K562 (cell line): ENCODE measurements at regions not wholly inside any gene's neighbourhood (a gene's known extent, or its start where the extent isn't known, plus 50 kb on each side); places are given as distances from the start of the nearest gene placed in this dataset.

Experiments
- CUX1 ChIP-seq: fragments of 200-800 bp; sonication (Bioruptor generic); IDR thresholded peaks from 2 replicates; pipeline ENCODE4 v1.6.1; 2016; ENCODE audit warnings: missing genetic modification characterization, missing compliant biosample characterization
- MAFF ChIP-seq: IDR thresholded peaks from 2 replicates; pipeline ENCODE4 v1.6.1; 2012; ENCODE audit warnings: low read length, improper control_type of control experiment
- MECOM ChIP-seq: fragments of 250-450 bp; sonication (Bioruptor Pico); IDR thresholded peaks from 2 replicates; pipeline ENCODE4 v1.8.0; 2022; ENCODE audit warnings: inconsistent platforms
- OTX1 ChIP-seq: fragments of 450-650 bp; formaldehyde crosslinking; IDR thresholded peaks from 2 replicates; pipeline ENCODE4 v1.4.0; 2022; ENCODE audit warnings: mild to moderate bottlenecking
- POU5F1 ChIP-seq: fragments of 150-350 bp; IDR thresholded peaks from 2 replicates; pipeline ENCODE4 v1.6.1; 2014; ENCODE audit warnings: borderline replicate concordance, low read length, low read depth, mild to moderate bottlenecking; ENCODE audit not compliant: partially characterized antibody
- SP2 ChIP-seq: IDR thresholded peaks from 2 replicates; pipeline ENCODE4 v1.6.1; 2011; ENCODE audit warnings: mild to moderate bottlenecking, low read depth, low read length, moderate library complexity; ENCODE audit not compliant: poor library complexity, severe bottlenecking; ENCODE audit errors: extremely low read depth
- SUPT5H ChIP-seq: fragments of 450-650 bp; IDR thresholded peaks from 2 replicates; pipeline ENCODE4 v1.6.1; 2016
- ZBTB2 ChIP-seq: fragments of 450-650 bp; IDR thresholded peaks from 2 replicates; pipeline ENCODE4 v1.6.1; 2016; ENCODE audit warnings: antibody characterized with exemption
- ZNF561 ChIP-seq: fragments of 450-650 bp; formaldehyde crosslinking; conservative IDR thresholded peaks from 2 replicates; pipeline ENCODE4 v1.4.0; 2020; ENCODE audit warnings: mild to moderate bottlenecking, moderate library complexity
- ZNF644 ChIP-seq: fragments of 200-800 bp; sonication (Bioruptor generic); IDR thresholded peaks from 2 replicates; pipeline ENCODE4 v1.6.1; 2016; ENCODE audit warnings: low read depth, missing genetic modification characterization, missing compliant biosample characterization
- TF ChIP-seq, protein P1 (sequence below): sonication (generic); formaldehyde crosslinking; IDR thresholded peaks from 2 replicates; pipeline ENCODE4 v1.8.0; 2022; ENCODE audit warnings: mild to moderate bottlenecking, missing genetic modification reagents
- TF ChIP-seq, protein P2 (sequence below): sonication (generic); formaldehyde crosslinking; IDR thresholded peaks from 2 replicates; pipeline ENCODE4 v1.8.1; 2023; ENCODE audit warnings: mild to moderate bottlenecking, missing genetic modification reagents

GRCh38 chr1:109823543-109824348 lies 60.0 kb upstream of the EPS8L3 start (continued):
- TF ChIP-seq CUX1 (CRISPR knock-in tag) (no peak), MAFF (peak; percentile 90), ZNF644 (no peak; the same call in 1 of the 2 replicates), OTX1 (CRISPR knock-in tag) (0 out of 2 replicates have a peak, but pooled peaks have one; percentile 61), ZBTB2 (peak; percentile 80; the same call in 1 of the 2 replicates), SP2 (no peak), ZNF561 (no peak), POU5F1 (no peak), MECOM (CRISPR knock-in tag) (peak; percentile 79), SUPT5H (peak; percentile 58; the same call in 1 of the 2 replicates)
- TF ChIP-seq, protein P1, sequence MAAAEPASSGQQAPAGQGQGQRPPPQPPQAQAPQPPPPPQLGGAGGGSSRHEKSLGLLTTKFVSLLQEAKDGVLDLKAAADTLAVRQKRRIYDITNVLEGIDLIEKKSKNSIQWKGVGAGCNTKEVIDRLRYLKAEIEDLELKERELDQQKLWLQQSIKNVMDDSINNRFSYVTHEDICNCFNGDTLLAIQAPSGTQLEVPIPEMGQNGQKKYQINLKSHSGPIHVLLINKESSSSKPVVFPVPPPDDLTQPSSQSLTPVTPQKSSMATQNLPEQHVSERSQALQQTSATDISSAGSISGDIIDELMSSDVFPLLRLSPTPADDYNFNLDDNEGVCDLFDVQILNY (CRISPR knock-in tag): no peak
- TF ChIP-seq, protein P2, sequence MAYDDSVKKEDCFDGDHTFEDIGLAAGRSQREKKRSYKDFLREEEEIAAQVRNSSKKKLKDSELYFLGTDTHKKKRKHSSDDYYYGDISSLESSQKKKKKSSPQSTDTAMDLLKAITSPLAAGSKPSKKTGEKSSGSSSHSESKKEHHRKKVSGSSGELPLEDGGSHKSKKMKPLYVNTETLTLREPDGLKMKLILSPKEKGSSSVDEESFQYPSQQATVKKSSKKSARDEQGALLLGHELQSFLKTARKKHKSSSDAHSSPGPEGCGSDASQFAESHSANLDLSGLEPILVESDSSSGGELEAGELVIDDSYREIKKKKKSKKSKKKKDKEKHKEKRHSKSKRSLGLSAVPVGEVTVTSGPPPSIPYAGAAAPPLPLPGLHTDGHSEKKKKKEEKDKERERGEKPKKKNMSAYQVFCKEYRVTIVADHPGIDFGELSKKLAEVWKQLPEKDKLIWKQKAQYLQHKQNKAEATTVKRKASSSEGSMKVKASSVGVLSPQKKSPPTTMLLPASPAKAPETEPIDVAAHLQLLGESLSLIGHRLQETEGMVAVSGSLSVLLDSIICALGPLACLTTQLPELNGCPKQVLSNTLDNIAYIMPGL (CRISPR knock-in tag): no peak
